ENCODE measurements at regions not wholly inside any gene's neighbourhood (a gene's known extent, or its start where the extent isn't known, plus 50 kb on each side); places are given as distances from the start of the nearest gene placed in this dataset.

DNA sequence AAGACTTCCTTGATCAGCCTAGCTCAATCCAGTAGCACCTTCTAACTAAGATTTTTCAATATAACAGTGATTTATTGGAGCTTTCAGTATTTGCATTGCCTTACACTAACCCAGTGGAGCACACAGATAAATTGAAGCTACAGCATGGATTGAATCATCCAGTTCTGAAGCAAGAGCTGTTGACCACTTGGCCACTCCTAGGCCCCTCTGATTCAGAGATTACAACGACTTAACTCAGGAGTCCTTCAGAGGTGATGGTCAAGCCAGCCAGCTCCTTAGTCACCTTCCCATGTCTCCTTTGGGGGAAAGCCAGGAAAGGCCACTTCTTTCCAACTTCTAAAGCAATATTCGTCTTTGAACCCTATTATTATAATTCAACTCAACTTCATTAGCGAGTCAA is 151.8 kb downstream of the TENT5C start:
- Histone ChIP-seq H3K4me3 (ENCODE audit: low read depth in 2 of 2, low read length in 1 of 2) (no peak overlapping the region), H2AFZ (ENCODE audit: low read depth) (no peak overlapping the region), H3K27ac (ENCODE audit: low read depth in 2 of 2, low read length in 1 of 2) (no peak overlapping the region), H3K79me2 (ENCODE audit: insufficient read depth) (no peaks in the 10 kb centered on the region), H3K9ac (no peak overlapping the region), H3K9me2 (no peaks in the 10 kb centered on the region), H3K36me3 (replicated peaks in 1 of 2; ENCODE audit: control insufficient read depth in 1 of 2, insufficient read depth in 2 of 2, low read length in 1 of 2) (no peaks in the 10 kb centered on the region), H3F3A (replicated peaks; ENCODE audit: insufficient read depth) (no peaks in the 10 kb centered on the region), H3K27me3 (ENCODE audit: insufficient read depth) (no peaks in the 10 kb centered on the region), H3K4me2 (no peak overlapping the region), H4K20me1 (ENCODE audit: insufficient read depth) (no peaks in the 10 kb centered on the region), H3K4me1 (ENCODE audit: control insufficient read depth in 1 of 2, insufficient read depth in 2 of 2, low read depth in 1 of 2, low read length in 1 of 2) (peaks cover 0 to 12% of the 10 kb centered on the region in 2 experiments; a peak in 1 of 4 replicates), H3K9me3 (no peaks in the 10 kb centered on the region)
- TF ChIP-seq YY1 (IDR thresholded peaks at IDR 0.05; ENCODE audit: low read depth) (no peak), NRF1 (IDR thresholded peaks at IDR 0.05; ENCODE audit: low read depth, low read length) (no peak), MXI1 (IDR thresholded peaks at IDR 0.05; ENCODE audit: low read depth, low read length) (no peak), FOXJ3 (CRISPR knock-in tag; IDR thresholded peaks at IDR 0.05) (no peak), RFX5 (IDR thresholded peaks at IDR 0.05; ENCODE audit: low read length) (no peak), SMC3 (IDR thresholded peaks at IDR 0.05; ENCODE audit: low read depth, low read length) (no peak), FOSL2 (IDR thresholded peaks at IDR 0.05; ENCODE audit: borderline replicate concordance, low read depth) (no peak), POLR2AphosphoS5 (IDR thresholded peaks at IDR 0.05; ENCODE audit: low read depth, low read length) (no peak), TAF1 (IDR thresholded peaks at IDR 0.05; ENCODE audit: borderline replicate concordance, low read depth, low read length) (no peak), SIN3A (IDR thresholded peaks at IDR 0.05; ENCODE audit: borderline replicate concordance, low read depth, low read length) (no peak)
- TF ChIP-seq, protein P1, sequence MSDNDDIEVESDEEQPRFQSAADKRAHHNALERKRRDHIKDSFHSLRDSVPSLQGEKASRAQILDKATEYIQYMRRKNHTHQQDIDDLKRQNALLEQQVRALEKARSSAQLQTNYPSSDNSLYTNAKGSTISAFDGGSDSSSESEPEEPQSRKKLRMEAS (IDR thresholded peaks at IDR 0.05; ENCODE audit: low read depth) = no peak
- TF ChIP-seq, protein P2, sequence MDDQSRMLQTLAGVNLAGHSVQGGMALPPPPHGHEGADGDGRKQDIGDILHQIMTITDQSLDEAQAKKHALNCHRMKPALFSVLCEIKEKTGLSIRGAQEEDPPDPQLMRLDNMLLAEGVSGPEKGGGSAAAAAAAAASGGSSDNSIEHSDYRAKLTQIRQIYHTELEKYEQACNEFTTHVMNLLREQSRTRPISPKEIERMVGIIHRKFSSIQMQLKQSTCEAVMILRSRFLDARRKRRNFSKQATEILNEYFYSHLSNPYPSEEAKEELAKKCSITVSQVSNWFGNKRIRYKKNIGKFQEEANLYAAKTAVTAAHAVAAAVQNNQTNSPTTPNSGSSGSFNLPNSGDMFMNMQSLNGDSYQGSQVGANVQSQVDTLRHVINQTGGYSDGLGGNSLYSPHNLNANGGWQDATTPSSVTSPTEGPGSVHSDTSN (IDR thresholded peaks at IDR 0.05) = no peak
- TF ChIP-seq, protein P3, sequence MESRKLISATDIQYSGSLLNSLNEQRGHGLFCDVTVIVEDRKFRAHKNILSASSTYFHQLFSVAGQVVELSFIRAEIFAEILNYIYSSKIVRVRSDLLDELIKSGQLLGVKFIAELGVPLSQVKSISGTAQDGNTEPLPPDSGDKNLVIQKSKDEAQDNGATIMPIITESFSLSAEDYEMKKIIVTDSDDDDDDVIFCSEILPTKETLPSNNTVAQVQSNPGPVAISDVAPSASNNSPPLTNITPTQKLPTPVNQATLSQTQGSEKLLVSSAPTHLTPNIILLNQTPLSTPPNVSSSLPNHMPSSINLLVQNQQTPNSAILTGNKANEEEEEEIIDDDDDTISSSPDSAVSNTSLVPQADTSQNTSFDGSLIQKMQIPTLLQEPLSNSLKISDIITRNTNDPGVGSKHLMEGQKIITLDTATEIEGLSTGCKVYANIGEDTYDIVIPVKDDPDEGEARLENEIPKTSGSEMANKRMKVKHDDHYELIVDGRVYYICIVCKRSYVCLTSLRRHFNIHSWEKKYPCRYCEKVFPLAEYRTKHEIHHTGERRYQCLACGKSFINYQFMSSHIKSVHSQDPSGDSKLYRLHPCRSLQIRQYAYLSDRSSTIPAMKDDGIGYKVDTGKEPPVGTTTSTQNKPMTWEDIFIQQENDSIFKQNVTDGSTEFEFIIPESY (IDR thresholded peaks at IDR 0.05; ENCODE audit: borderline replicate concordance, low read depth) = no peak
- TF ChIP-seq, protein P4, sequence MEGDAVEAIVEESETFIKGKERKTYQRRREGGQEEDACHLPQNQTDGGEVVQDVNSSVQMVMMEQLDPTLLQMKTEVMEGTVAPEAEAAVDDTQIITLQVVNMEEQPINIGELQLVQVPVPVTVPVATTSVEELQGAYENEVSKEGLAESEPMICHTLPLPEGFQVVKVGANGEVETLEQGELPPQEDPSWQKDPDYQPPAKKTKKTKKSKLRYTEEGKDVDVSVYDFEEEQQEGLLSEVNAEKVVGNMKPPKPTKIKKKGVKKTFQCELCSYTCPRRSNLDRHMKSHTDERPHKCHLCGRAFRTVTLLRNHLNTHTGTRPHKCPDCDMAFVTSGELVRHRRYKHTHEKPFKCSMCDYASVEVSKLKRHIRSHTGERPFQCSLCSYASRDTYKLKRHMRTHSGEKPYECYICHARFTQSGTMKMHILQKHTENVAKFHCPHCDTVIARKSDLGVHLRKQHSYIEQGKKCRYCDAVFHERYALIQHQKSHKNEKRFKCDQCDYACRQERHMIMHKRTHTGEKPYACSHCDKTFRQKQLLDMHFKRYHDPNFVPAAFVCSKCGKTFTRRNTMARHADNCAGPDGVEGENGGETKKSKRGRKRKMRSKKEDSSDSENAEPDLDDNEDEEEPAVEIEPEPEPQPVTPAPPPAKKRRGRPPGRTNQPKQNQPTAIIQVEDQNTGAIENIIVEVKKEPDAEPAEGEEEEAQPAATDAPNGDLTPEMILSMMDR (IDR thresholded peaks at IDR 0.05) = no peak
- TF ChIP-seq, protein P5, sequence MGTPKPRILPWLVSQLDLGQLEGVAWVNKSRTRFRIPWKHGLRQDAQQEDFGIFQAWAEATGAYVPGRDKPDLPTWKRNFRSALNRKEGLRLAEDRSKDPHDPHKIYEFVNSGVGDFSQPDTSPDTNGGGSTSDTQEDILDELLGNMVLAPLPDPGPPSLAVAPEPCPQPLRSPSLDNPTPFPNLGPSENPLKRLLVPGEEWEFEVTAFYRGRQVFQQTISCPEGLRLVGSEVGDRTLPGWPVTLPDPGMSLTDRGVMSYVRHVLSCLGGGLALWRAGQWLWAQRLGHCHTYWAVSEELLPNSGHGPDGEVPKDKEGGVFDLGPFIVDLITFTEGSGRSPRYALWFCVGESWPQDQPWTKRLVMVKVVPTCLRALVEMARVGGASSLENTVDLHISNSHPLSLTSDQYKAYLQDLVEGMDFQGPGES (IDR thresholded peaks at IDR 0.05; ENCODE audit: low read depth, low read length) = no peak
- WGBS (ENCODE audit: low lambda C conversion rate) = 82% methylated on average over 3 of the region's 3 CpGs
- CTCF ChIA-PET = interaction anchor here (0.8 to 10.1 kb wide), 34 partner anchors 10 to 690 kb away, joined by 3 to 192 read pairs (median 5); no protein-coding TSS in a partner anchor
- POLR2A ChIA-PET = no interaction called here
- DNase-seq = no peak

Data from SK-N-SH (cell line).